GM19372 (cell line): ENCODE measurements at regions not wholly inside any gene's neighbourhood (a gene's known extent, or its start where the extent isn't known, plus 50 kb on each side); places are given as distances from the start of the nearest gene placed in this dataset.
"Not testable (repeated sequence)": the region's sequence is repeated elsewhere in the genome, so short reads cannot be mapped to it uniquely, and the experiment has no call there.

ENCODE experiments used
- ATAC-seq: cut with Tn5 transposase; IDR thresholded peaks from one replicate; pipeline ENCODE4 v1.9.1; 2021; ENCODE audit warnings: mild to moderate bottlenecking, low read depth, moderate library complexity; ENCODE audit not compliant: unreplicated experiment

DNA sequence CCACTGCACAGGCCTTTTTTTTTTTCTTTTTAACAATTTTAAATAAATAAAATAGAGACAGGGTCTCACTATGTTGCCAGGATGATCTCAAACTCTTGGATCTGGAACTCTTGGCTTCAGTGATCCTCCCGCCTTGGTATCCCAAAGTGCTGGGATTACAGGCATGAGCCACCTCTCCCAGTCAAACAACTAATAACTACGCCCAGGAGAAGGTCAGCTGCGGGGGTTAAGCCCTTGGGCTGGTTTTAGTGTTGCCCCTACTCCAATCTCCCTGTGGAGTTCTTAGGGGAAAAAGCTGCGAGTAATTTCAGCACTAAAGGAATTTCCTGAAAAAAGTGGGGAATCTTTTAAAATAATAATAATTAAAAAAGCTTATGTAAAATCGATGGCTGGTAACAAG lies 96.4 kb upstream of the XPO1 start:
- ATAC-seq: no peak

DNA sequence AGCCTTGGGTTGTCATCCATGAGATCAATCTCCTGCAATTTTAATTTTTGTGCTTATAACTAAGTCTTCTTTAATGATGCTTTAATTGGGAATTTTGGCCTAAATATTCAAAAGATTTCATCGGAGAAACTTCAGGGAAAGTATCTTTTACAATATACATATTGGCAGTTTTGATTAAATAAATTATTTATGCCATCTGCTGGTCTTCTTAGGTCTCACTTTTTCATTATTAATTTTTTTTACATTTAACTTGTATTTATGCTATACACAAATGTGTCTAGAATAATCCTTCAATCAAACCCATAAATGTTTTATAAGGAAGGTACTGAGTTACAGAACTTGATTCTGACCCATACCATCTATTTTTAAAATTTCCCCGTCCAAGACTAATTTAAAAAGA lies 95.1 kb upstream of the XPO1 start:
- no peak for ATAC-seq

DNA sequence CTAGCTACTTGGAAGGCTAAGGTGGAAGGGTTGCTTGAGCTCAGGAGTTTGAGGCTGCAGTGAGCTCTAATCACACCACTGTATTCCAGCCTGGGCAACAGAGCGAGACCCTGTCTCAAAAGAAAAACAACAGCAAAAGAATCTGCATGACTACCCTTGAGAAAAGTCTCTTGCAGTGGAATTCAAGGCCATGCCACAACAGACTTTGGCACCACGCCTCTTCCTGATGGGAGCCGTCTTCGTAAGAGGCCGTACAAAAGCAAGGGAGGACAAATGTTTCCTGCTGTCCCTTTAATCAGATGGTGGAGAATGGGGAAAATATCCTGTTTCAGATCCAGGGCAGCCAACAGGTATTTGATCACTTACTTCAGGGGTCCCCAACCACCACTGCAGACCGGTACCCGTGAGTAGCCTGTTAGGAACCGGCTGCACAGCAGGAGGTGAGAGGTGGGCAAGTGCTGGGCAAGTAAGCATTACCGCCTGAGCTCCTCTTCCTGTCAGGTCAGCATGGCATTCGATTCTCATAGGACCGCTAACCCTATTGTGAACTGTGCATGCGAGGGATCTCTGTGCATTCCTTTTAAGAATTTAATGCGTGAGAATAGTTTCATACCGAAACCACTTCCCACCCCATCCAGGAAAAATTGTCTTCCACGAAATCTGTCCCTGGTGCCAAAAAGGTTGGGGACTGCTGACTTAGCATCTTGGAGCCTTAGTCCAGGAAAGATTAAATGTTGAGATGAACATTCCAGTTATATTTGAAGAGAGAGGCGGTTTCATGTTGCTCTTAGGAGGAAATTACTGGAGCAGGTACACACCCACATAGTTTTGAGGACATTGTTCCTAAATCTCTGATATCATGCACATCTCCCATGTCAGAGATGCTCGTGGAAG lies 94.4 kb upstream of the XPO1 start:
- no peak for ATAC-seq

DNA sequence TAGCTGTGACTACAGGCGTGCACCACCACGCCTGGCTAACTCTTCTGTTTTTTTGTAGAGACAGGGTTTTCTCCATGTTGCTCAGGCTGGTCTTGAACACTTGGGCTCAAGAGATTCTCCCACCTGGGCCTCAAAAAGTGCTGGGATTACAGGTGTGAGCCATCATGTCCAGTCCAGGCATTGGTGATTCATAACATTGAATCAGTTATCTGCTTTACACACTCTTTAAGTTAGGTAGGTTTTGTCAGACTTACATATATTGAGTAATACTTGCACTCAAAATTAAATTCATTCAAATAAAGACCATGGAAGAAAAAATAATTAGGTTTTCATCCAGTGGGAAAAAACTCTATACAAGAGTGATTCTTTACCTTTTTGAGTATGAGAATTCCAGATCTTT lies 93.2 kb upstream of the XPO1 start:
- no peak for ATAC-seq

DNA sequence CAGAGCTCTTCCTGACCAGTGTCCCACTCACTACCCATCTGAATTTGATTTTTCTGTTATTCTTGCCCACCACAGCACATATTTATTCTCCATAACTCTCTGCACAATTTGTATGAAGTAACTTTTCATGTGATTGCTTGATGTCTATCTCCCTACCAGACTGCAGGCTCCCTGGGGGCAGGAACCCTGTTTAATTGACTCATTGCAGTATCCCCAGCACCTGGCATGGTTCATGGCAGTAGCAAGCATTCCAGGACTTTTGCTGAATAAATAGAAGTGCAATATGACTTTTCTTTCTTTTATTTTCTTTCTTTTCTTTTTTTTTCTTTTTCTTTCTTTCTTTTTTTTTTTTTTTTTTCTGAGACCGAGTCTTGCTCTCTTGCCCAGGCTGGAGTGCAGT lies 88.7 kb upstream of the XPO1 start:
- ATAC-seq: no peak

DNA sequence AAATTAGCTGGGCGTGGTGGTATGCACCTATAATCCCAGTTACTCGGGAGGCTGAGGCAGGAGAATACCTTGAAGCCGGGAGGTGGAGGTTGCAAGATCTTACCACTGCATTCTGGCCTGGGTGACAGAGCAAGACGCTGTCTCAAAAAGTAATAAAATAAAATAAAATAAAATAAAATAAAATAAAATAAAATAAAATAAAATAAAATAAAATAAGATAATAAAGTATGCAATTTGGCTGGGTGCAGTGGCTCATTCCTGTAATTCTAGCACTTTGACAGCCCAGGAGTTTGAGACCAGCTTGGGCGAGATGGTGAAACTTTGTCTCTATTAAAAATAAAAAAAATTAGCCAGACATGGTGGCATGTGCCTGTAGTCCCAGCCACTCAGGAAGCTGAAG lies 85.6 kb upstream of the XPO1 start:
- no peak for ATAC-seq

DNA sequence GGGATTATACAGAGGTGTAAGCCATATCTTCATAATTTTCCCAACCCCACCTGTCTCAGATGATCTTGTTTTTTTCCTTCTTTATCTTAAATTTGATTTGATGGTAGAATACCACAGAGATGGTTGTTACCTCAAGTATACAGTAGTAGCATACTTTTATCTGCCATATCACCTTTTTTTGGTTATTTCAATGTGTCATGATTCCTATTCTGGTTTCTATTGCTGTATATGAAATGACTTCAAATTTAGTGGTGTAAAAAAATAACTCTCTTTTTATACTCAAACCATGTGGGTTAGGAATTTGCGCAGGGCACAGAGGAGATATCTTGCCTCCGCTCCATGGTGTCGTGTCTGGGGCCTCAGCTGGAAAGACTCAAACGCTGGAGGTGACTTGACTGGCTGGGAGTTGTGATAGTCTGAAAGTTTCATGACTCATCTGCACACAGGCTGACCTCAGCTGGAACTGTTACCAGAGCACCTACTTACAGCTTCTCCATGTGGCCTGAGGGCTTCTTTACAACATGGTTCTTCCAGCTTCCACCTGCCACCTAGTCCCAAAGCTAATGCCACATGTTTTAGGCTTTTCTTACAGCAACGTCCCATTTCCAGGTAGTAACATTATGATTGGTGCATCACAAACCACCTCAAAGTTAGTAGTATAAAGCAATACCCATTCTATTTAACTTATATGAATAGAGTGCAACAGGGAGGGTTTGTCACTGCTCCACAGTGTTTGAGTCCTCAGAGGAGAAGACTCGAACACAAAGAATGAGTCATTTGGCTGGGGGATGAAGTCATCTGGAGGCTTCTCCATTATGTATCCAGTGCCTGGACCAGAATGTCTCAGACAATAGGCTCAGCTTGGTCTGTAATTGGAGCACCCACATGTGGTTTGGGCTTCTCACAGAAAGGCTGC lies 82.3 kb upstream of the XPO1 start:
- ATAC-seq: no peak

DNA sequence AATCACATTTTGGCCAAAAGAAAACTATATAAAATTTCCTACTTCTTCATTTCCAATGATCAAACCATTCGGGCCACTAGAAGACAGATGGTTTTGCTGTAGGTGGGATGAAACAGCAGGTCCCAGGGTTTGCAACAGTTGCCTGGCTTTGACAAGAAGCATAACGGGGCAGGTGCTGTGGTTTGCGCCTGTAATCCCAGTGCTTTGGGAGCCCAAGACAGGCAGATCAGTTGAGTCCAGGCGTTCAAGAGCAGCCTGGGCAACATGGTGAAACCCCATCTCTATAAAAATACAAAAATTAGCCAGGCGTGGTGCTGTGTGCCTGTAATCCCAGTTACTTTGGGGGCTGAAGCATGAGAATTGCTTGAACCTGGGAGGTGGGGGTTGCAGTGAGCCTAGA lies 81.4 kb upstream of the XPO1 start:
- no peak for ATAC-seq

DNA sequence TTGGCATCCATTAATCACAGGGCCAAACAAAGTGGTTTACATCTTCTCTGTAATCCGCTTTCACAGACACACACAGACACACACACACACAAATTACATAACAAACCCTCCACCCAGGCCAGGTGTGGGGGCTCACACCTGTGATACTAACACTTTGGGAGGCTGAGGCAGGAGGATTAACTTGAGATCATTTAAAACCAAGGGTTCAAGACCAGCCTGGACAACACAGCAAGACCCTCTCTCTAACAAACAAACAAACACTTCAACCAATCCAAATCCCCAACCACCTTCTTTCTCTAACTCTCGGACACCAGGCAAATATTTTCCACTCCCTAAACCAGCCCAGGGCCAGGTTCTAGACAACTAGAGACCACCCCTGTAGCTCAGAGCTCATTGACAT lies 79.5 kb upstream of the XPO1 start:
- ATAC-seq: no peak

DNA sequence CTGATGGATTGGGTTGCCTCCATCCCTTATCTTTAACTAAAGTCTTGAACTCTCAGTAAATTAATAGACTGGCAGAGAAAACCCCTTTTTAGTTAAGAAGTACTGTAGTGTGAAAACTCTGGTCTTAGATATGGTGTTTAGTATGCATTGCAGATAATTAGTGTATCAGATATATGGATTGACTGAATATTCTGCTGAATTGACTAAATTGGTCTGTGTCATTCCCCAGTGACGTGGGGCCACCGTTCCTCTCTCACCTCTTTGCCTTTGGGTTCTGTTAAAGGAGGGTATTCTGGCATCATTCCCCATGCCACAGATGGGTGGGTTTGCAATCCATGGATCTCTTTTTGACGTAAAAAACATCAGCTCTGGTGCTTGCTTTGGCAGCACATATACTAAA lies 67.1 kb upstream of the XPO1 start:
- ATAC-seq: no peak

DNA sequence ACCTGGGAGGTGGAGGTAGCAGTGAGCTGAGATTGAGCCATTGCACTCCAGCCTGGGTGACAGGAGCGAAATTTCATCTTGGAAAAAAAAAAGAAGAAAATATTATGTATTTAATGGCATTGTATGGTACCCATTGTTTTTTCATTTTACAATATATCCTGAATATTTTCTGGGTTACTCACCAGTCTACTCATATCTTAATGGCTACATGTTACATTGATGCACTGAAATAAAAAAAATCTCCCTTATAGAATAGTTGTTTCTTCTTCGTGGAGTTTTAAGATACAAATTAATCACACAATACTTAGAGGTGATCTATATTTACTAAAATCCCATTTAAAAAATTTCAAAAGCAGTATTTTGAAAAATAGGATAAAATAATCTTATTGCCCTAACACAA lies 66.3 kb upstream of the XPO1 start:
- no peak for ATAC-seq

DNA sequence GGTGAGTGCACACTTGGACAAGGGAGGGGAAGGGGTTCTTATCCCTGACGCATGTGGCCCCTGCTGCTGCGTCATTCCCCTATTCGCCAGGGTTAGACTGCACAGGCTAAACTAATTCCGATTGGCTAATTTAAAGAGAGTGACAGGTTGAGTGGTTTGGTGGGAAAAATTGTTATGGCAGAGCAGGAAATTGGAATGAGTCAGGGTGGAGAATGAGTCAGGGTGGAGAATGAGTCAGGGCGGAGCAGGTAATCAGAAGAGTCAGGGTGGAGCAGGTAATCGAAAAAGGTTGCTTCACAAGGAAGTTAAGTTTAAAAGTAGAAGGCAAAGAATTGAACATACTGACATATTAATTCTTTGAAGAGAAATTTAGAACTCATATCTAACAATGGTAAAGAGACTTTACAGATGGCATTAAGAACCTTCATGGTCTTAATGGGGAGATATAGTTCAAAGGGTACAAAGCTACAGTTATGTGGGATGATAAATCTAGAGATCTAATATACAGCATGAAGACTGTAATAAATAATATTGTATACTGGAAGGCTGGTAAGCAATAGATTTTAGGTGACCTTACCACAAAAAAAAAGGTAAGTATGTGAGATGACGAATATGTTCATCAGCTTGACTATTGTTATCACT lies 60.5 kb upstream of the XPO1 start:
- ATAC-seq: not testable (repeated sequence)

DNA sequence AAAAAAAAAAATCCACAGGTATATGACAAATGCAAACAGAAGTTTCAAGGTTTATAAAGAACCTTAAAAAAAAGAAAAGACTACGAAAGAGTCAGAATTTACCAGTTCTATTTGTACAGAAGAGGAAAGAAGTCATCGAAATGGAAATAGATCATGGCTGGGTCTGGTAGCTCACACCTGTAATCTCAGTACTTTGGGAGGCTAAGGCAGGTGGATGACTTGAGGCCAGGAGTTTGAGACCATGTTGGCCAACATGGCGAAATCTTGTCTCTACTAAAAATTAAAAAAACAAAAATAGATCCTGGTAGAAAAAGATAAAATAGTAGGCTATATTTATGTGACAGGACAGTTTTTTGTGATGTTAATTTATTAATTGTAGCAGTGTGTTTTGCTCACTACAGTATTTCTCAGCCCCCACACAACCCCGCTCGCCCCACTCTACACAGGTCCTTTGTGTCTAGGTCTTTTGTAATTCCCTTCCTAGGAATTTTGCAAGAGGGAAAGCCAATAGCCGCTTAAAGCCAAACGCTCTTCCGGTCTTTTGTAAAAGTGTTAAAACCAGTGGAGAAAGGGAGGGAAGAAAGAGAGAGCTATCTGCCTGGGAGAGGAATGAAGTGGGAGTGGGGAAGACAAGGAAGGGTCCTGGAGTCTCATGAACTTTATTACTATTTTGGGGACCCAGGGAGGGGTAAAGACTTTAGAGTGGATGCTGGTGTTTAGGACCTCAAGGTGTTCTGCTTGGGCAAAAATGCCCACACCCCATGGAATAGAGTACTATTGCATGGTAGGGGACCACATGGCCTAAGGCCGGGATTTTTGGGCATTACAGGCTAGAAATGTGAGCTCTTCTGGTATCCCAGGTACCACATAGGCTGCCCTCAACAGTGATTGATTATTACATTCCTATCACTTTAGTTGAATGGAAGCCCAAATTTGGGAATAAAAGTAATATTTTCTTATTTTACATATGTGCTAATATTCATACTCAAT lies 59.4 kb upstream of the XPO1 start:
- ATAC-seq: no peak

DNA sequence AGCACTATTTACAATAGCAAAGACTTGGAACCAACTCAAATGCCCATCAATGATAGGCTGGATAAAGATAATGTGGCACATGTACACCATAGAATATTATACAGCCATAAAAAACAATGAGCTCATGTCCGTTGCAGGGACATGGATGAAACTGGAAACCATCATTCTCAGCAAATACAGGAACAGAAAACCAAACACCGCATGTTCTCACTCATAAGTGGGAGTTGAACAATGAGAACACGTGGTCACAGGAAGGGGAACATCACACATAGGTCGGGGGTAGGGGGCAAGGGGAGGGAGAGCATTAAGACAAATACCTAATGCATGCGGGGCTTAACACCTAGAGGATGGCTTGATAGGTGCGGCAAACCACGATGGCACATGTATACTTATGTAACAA lies 56.0 kb upstream of the XPO1 start:
- ATAC-seq: not testable (repeated sequence)

DNA sequence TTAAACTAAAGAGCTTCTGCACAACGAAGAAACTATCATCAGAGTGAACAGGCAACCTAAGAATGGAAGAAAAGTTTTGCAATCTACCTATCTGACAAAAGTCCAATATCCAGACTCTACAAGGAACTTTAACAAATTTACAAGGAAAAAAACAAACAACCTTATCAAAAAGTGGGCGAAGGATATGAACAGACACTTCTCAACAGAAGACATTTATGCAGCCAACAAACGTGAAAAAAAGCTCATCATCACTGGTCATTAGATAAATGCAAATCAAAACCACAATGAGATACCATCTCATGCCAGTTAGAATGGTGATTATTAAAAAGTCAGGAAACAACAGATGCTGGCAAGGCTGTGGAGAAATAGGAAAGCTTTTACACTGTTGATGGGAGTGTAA lies 55.5 kb upstream of the XPO1 start:
- ATAC-seq: not testable (repeated sequence)

DNA sequence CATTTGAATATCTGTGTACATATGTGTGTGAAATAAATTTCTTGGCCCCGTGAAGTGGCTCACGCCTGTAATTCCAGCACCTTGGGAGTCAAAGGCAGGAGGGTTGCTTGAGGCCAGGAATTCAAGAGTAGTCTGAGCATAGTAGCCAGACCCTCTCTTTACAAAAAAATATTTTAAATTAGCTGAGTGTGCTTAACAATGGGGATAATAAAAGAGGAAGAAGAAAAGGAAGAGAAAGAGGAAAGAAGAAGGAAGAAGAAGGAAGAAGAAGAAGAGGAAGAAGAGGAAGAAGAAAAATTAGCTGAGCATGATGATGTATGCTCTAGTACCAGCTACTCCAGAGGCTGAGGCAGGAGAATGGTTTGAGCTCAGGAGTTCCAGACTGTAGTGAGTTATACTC lies 52.1 kb upstream of the XPO1 start:
- no peak for ATAC-seq

DNA sequence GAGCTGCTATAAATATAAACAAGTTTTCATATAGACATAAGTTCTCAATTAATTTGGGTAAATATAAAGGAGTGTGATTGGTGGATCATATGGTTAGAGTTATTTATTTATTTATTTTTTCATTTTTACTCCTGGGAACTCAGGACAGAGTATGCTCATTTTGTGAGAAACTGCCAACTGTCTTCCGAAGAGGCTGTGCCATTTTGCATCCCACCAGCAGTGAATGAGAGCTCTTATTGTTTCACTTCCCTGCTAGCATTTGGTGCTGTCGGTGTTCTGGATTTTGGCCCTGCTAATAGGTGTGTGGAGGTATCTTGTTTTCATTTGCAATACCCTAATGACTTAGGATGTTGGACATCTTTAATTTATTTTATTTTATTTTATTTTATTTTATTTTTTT lies 50.4 kb upstream of the XPO1 start:
- no peak for ATAC-seq
